Fibroblast of lung (primary cell): ENCODE measurements at regions not wholly inside any gene's neighbourhood (a gene's known extent, or its start where the extent isn't known, plus 50 kb on each side); places are given as distances from the start of the nearest gene placed in this dataset.
A peak's percentile ranks its signal among the peaks of the same experiment; 100 is the strongest.

Experiments used
- DNase-seq, 2 donors: peaks; one replicate each; pipeline versions ENCODE4 v3.0.0 to v3.0.0-alpha.2; 2010; ENCODE audit warnings: low read depth in 2 of 2
- H2AFZ ChIP-seq: 2 replicates; pipeline ENCODE4 v1.5.1; 2012; ENCODE audit warnings: low read length, control low read depth, inconsistent platforms
- H3K27ac ChIP-seq: 2 replicates; pipeline ENCODE4 v1.5.1; 2011; ENCODE audit warnings: low read length, control low read depth; ENCODE audit not compliant: insufficient read depth
- H3K27me3 ChIP-seq: 2 replicates; pipeline ENCODE4 v1.5.1; 2011; ENCODE audit warnings: mild to moderate bottlenecking, low read length; ENCODE audit not compliant: control insufficient read depth, insufficient read depth
- H3K36me3 ChIP-seq: 2 replicates; pipeline ENCODE4 v1.5.1; 2011; ENCODE audit warnings: low read length; ENCODE audit not compliant: control insufficient read depth, insufficient read depth
- H3K4me1 ChIP-seq: 2 replicates; pipeline ENCODE4 v1.5.1; 2011; ENCODE audit warnings: low read length; ENCODE audit not compliant: control insufficient read depth, insufficient read depth; ENCODE audit errors: extremely low read depth
- H3K4me2 ChIP-seq: 2 replicates; pipeline ENCODE4 v1.5.1; 2011; ENCODE audit warnings: low read length, control low read depth; ENCODE audit not compliant: insufficient read depth; ENCODE audit errors: extremely low read depth
- H3K4me3 ChIP-seq, 4 experiments: fragments of 200-600 bp in 1 of 4; sonication (generic) in 1 of 4; replicated peaks in 1 of 4; 2 replicates each; pipeline ENCODE4 v1.5.1; 2011 to 2016; ENCODE audit warnings: low read length in 4 of 4, low read depth in 3 of 4, mild to moderate bottlenecking in 3 of 4, control low read depth in 2 of 4, inconsistent platforms in 1 of 4, mixed read lengths in 1 of 4; ENCODE audit not compliant: insufficient read depth in 1 of 4; ENCODE audit errors: control extremely low read depth in 1 of 4
- H3K79me2 ChIP-seq: 2 replicates; pipeline ENCODE4 v1.5.1; 2012; ENCODE audit warnings: mild to moderate bottlenecking, low read length, inconsistent platforms; ENCODE audit not compliant: control insufficient read depth, insufficient read depth
- H3K9ac ChIP-seq: 2 replicates; pipeline ENCODE4 v1.5.1; 2011; ENCODE audit warnings: mild to moderate bottlenecking, low read length, control low read depth; ENCODE audit not compliant: insufficient read depth
- H3K9me3 ChIP-seq: 2 replicates; pipeline ENCODE4 v1.5.1; 2012; ENCODE audit warnings: low read depth, low read length; ENCODE audit not compliant: control insufficient read depth, insufficient read depth
- H4K20me1 ChIP-seq: 2 replicates; pipeline ENCODE4 v1.5.1; 2011; ENCODE audit warnings: low read length; ENCODE audit not compliant: control insufficient read depth, insufficient read depth; ENCODE audit errors: extremely low read depth
- EZH2 ChIP-seq: IDR thresholded peaks from 2 replicates; pipeline ENCODE4 v1.5.1; 2012; ENCODE audit warnings: low read length, control low read depth, mild to moderate bottlenecking; ENCODE audit errors: missing control alignments
- TF ChIP-seq, protein P1 (sequence below), 2 donors: IDR thresholded peaks in 1 of 2; conservative IDR thresholded peaks in 1 of 2; 1 replicate in 1 of 2; 2 replicates in 1 of 2; pipeline ENCODE4 v1.5.1; 2011 to 2012; ENCODE audit warnings: low read length in 2 of 2, control low read depth in 1 of 2, inconsistent platforms in 1 of 2, low read depth in 1 of 2, mild to moderate bottlenecking in 1 of 2

- Histone ChIP-seq H3K9ac (no peak overlapping the region), H3K4me2 (no peak overlapping the region), H3K27me3 (no peaks in the 10 kb centered on the region), H2AFZ (no peak overlapping the region), H3K4me3 (no peak overlapping the region), H3K9me3 (no peaks in the 10 kb centered on the region), H3K79me2 (no peaks in the 10 kb centered on the region), H3K4me1 (no peaks in the 10 kb centered on the region), H4K20me1 (no peaks in the 10 kb centered on the region), H3K36me3 (no peaks in the 10 kb centered on the region), H3K27ac (no peak overlapping the region)
- no peak for DNase-seq
- no peak for TF ChIP-seq EZH2
- TF ChIP-seq, protein P1, sequence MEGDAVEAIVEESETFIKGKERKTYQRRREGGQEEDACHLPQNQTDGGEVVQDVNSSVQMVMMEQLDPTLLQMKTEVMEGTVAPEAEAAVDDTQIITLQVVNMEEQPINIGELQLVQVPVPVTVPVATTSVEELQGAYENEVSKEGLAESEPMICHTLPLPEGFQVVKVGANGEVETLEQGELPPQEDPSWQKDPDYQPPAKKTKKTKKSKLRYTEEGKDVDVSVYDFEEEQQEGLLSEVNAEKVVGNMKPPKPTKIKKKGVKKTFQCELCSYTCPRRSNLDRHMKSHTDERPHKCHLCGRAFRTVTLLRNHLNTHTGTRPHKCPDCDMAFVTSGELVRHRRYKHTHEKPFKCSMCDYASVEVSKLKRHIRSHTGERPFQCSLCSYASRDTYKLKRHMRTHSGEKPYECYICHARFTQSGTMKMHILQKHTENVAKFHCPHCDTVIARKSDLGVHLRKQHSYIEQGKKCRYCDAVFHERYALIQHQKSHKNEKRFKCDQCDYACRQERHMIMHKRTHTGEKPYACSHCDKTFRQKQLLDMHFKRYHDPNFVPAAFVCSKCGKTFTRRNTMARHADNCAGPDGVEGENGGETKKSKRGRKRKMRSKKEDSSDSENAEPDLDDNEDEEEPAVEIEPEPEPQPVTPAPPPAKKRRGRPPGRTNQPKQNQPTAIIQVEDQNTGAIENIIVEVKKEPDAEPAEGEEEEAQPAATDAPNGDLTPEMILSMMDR (conservative IDR thresholded peaks at IDR 0.05 in 1 of 2, IDR thresholded peaks at IDR 0.05 in 1 of 2; ENCODE audit: low read depth in 1 of 2, low read length in 2 of 2) = peak; percentile 9 to 46
Measured at GRCh38 chr22:48663297-48663696, 1164.4 kb downstream of the BRD1 start.

DNA sequence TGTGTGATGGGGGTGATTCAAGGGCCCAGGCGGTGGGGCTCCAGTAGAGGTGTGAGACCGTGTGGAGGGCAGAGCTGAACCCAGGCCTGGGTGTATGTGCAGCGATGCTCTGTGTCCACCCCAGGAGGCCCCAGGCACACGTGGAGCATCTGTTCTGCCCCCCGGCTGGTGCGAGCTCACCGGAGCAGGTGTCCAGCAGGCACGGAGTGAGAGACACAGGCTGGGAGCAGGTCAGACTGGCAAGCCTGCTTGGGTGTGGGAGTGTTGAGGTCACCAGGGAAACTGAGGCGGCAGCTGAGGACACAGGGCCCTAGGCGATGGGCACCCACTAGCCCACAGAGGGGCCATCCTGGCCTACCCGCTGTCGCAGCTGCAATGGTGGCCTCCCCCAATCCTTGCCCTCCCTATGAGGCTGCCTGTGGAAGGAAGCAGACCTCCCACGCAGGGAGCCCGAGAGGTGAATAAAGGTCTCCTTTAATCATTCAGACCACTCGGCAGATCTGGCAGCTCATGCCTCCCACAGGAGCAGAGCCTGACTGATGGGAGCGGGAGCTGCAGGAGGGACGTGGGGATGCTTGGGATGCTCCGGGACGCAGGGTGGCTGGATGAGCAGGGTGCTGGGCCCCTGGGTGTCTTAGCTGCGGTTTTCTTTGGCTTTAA lies 1165.1 kb downstream of the BRD1 start:
- TF ChIP-seq, protein P1 (conservative IDR thresholded peaks at IDR 0.05 in 1 of 2, IDR thresholded peaks at IDR 0.05 in 1 of 2; ENCODE audit: low read depth in 1 of 2, low read length in 2 of 2) = no peak
- no peak for TF ChIP-seq EZH2
- no peaks in the 10 kb centered on the region for H3K9me3 ChIP-seq

DNA sequence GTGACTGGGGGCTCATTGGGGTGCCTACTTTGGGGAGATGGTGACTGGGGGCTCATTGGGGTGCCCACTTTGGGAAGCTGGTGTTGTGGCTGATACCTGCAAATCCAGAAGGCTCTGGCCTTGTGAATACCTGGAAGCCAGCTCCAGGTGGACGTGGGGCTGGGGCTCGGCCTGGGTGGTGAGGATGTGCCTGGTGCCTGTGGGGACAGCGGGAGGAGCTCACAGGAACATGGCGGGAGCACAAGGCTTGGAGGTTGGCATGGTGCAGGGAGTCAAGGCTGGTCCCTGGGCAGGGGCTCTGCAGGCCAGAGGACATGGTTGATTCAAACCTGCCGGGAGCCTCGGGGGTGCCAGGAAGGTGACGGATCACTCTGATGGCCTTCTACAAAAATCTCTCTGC lies 1165.7 kb downstream of the BRD1 start:
- Histone ChIP-seq H3K79me2 (no peaks in the 10 kb centered on the region), H2AFZ (no peak overlapping the region), H3K4me1 (no peaks in the 10 kb centered on the region), H4K20me1 (no peaks in the 10 kb centered on the region), H3K4me3 (no peak overlapping the region), H3K4me2 (no peak overlapping the region), H3K9ac (no peak overlapping the region), H3K27me3 (no peaks in the 10 kb centered on the region), H3K36me3 (no peaks in the 10 kb centered on the region), H3K27ac (no peak overlapping the region), H3K9me3 (no peaks in the 10 kb centered on the region)
- TF ChIP-seq, protein P1 (conservative IDR thresholded peaks at IDR 0.05 in 1 of 2, IDR thresholded peaks at IDR 0.05 in 1 of 2; ENCODE audit: low read depth in 1 of 2, low read length in 2 of 2) = no peak
- no peak for TF ChIP-seq EZH2
- DNase-seq = no peak

More for the DNA sequence above, 1165.1 kb downstream of the BRD1 start:
- no peak overlapping the region for H2AFZ ChIP-seq
- H3K4me2 ChIP-seq = no peak overlapping the region
- no peaks in the 10 kb centered on the region for H4K20me1 ChIP-seq
- DNase-seq = no peak
- no peak overlapping the region for H3K27ac ChIP-seq
- no peak overlapping the region for H3K4me3 ChIP-seq
- H3K9ac ChIP-seq = no peak overlapping the region
- no peaks in the 10 kb centered on the region for H3K36me3 ChIP-seq
- H3K4me1 ChIP-seq = no peaks in the 10 kb centered on the region
- H3K79me2 ChIP-seq = no peaks in the 10 kb centered on the region
- H3K27me3 ChIP-seq = no peaks in the 10 kb centered on the region
